ENCODE measurements at regions not wholly inside any gene's neighbourhood (a gene's known extent, or its start where the extent isn't known, plus 50 kb on each side); places are given as distances from the start of the nearest gene placed in this dataset.

DNA sequence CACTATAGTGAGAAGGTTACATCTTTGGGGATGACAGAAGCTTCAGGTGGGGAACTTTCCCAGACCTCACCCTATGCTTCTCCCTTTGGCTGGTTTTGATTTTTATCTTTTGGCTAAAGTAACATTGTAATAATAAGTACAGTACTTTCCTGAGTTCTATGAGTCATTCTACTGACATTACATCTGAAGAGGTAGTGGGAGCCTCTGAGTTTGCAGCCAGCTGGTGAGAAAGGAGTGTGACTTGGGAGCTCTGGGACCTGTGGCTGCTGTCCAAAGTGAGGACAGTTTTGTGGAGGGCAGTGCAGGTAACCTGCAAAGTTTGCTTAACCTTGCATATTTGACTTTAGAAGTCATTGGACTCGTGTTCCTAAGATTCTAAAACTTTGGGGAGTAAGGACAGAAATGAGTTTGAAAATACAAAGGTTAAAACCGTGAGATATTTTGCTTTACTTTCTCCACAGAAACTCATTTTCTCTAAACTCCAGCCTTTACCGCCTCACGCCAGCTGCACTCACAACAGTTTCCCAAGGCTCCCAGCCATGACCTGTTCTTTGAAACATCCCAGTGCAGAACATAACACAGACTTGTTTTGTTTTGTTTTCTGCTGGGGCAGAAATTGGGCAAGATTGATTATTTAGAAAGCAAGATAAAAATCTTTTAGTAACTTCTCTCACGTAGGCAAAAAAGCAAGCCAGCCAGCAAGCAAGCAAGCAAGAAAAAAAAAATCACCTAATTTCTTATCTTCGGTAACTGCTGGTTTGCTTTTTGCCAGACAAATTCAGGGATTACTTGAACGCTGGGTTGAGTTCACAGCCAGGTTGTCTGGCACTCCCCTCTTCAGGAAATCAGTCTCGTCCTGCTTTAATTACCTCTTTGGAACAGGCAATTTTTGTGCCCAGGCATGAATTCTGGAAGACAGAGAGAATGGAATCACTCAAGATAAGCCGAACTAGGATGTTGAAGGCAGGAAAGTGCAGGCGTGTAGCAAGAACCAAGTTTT is 478.3 kb upstream of the ISX start:
- TF ChIP-seq, protein P1, sequence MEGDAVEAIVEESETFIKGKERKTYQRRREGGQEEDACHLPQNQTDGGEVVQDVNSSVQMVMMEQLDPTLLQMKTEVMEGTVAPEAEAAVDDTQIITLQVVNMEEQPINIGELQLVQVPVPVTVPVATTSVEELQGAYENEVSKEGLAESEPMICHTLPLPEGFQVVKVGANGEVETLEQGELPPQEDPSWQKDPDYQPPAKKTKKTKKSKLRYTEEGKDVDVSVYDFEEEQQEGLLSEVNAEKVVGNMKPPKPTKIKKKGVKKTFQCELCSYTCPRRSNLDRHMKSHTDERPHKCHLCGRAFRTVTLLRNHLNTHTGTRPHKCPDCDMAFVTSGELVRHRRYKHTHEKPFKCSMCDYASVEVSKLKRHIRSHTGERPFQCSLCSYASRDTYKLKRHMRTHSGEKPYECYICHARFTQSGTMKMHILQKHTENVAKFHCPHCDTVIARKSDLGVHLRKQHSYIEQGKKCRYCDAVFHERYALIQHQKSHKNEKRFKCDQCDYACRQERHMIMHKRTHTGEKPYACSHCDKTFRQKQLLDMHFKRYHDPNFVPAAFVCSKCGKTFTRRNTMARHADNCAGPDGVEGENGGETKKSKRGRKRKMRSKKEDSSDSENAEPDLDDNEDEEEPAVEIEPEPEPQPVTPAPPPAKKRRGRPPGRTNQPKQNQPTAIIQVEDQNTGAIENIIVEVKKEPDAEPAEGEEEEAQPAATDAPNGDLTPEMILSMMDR (IDR thresholded peaks at IDR 0.05 in 8 of 11, conservative IDR thresholded peaks at IDR 0.05 in 3 of 11), result no peak
- TF ChIP-seq POLR2A (IDR thresholded peaks at IDR 0.05), result no peak

All from spleen (tissue), 7 donors.